Activated CD4-positive, alpha-beta T cell treated with anti-CD3 and anti-CD28 coated beads, Interleukin-2, amount 10 ng/mL, durations not matched to agents 7 days and 5 days (primary cell): ENCODE measurements at regions not wholly inside any gene's neighbourhood (a gene's known extent, or its start where the extent isn't known, plus 50 kb on each side); places are given as distances from the start of the nearest gene placed in this dataset.
"Not testable (repeated sequence)": the region's sequence is repeated elsewhere in the genome, so short reads cannot be mapped to it uniquely, and the experiment has no call there.

Experiments used
- CTCF ChIA-PET: fragments of 350-600 bp; sonication (Branson Sonifier 250); formaldehyde crosslinking; loops from one replicate; lab custom pipeline; 2021; ENCODE audit warnings: antibody characterized with exemption; lab: Charles Lee
- POLR2A ChIA-PET: fragments of 350-600 bp; sonication (Branson Sonifier 250); formaldehyde crosslinking; loops from one replicate; lab custom pipeline; 2021; ENCODE audit warnings: antibody characterized with exemption; lab: Charles Lee
- DNase-seq: peaks from one replicate; pipeline ENCODE4 v3.0.0-alpha.2; 2020
- H3K27ac Mint-ChIP-seq: one replicate; pipeline ENCODE4 v1.8.0; 2021; ENCODE audit warnings: mild to moderate bottlenecking, moderate library complexity, mixed read lengths
- H3K27me3 Mint-ChIP-seq: one replicate; pipeline ENCODE4 v1.8.0; 2021; ENCODE audit warnings: mixed read lengths
- H3K36me3 Mint-ChIP-seq: one replicate; pipeline ENCODE4 v1.8.0; 2021; ENCODE audit warnings: low read depth, mixed read lengths
- H3K4me1 Mint-ChIP-seq: one replicate; pipeline ENCODE4 v1.8.0; 2021; ENCODE audit warnings: mixed read lengths
- H3K4me3 Mint-ChIP-seq: one replicate; pipeline ENCODE4 v1.8.0; 2021; ENCODE audit warnings: mild to moderate bottlenecking, moderate library complexity, mixed read lengths
- H3K9me3 Mint-ChIP-seq: one replicate; pipeline ENCODE4 v1.8.0; 2021; ENCODE audit warnings: mixed read lengths

GRCh38 chr10:57898231-57898630 lies 369.5 kb downstream of the IPMK start:
- CTCF ChIA-PET, result no interaction called here
- H3K36me3 Mint-ChIP-seq, result no peaks in the 10 kb centered on the region
- H3K9me3 Mint-ChIP-seq, result peaks cover 5% of the 10 kb centered on the region
- H3K27me3 Mint-ChIP-seq, result no peaks in the 10 kb centered on the region
- no peaks in the 10 kb centered on the region for H3K4me1 Mint-ChIP-seq
- H3K4me3 Mint-ChIP-seq, result no peak overlapping the region
- no peak overlapping the region for H3K27ac Mint-ChIP-seq
- DNase-seq, result no peak
- POLR2A ChIA-PET, result no interaction called here

DNA sequence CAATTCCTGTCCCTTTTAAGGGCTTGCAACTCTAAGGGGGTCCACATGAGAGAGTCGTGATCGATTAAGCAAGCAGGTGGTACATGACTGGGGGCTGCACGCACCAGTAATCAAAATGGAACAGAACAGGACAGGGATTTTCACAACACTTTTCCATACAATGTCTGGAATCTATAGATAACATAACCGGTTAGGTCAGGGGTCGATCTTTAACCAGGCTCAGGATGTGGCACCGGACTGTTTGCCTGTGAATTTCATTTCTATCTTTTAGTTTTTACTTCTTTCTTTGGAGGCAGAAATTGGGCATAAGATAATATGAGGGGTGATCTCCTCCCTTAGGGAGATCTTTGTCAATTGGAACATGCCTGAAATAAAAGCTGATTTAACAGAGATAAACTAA lies 370.1 kb downstream of the IPMK start:
- no peak overlapping the region for H3K4me3 Mint-ChIP-seq
- H3K27me3 Mint-ChIP-seq, result no peaks in the 10 kb centered on the region
- H3K27ac Mint-ChIP-seq, result no peak overlapping the region
- DNase-seq, result no peak
- peaks cover 5% of the 10 kb centered on the region for H3K9me3 Mint-ChIP-seq
- CTCF ChIA-PET, result no interaction called here
- POLR2A ChIA-PET, result no interaction called here
- H3K36me3 Mint-ChIP-seq, result no peaks in the 10 kb centered on the region
- H3K4me1 Mint-ChIP-seq, result no peaks in the 10 kb centered on the region

GRCh38 chr10:57894361-57894760 lies 373.3 kb downstream of the IPMK start:
- no peaks in the 10 kb centered on the region for H3K36me3 Mint-ChIP-seq
- no peak overlapping the region for H3K27ac Mint-ChIP-seq
- H3K4me1 Mint-ChIP-seq, result no peaks in the 10 kb centered on the region
- peaks cover 5% of the 10 kb centered on the region for H3K9me3 Mint-ChIP-seq
- ChIA-PET CTCF (no interaction called here), POLR2A (no interaction called here)
- no peak for DNase-seq
- H3K27me3 Mint-ChIP-seq, result no peaks in the 10 kb centered on the region
- no peak overlapping the region for H3K4me3 Mint-ChIP-seq

GRCh38 chr10:57891201-57892006 lies 376.3 kb downstream of the IPMK start:
- CTCF ChIA-PET, result no interaction called here

GRCh38 chr10:57890691-57891090 lies 377.0 kb downstream of the IPMK start:
- DNase-seq, result no peak
- ChIA-PET CTCF (no interaction called here), POLR2A (no interaction called here)
- no peaks in the 10 kb centered on the region for H3K9me3 Mint-ChIP-seq
- H3K27ac Mint-ChIP-seq, result no peak overlapping the region
- H3K36me3 Mint-ChIP-seq, result no peaks in the 10 kb centered on the region
- H3K4me1 Mint-ChIP-seq, result no peaks in the 10 kb centered on the region
- no peak overlapping the region for H3K4me3 Mint-ChIP-seq
- H3K27me3 Mint-ChIP-seq, result no peaks in the 10 kb centered on the region

More at GRCh38 chr10:57891201-57892006, 376.3 kb downstream of the IPMK start:
- no peaks in the 10 kb centered on the region for H3K27me3 Mint-ChIP-seq
- no peak overlapping the region for H3K27ac Mint-ChIP-seq
- H3K36me3 Mint-ChIP-seq, result no peaks in the 10 kb centered on the region
- no peak for DNase-seq
- no peaks in the 10 kb centered on the region for H3K9me3 Mint-ChIP-seq
- POLR2A ChIA-PET, result no interaction called here
- H3K4me3 Mint-ChIP-seq, result no peak overlapping the region
- no peaks in the 10 kb centered on the region for H3K4me1 Mint-ChIP-seq

- H3K36me3 Mint-ChIP-seq, DNase-seq, H3K4me1 Mint-ChIP-seq, CTCF ChIA-PET, H3K27ac Mint-ChIP-seq, H3K27me3 Mint-ChIP-seq, H3K4me3 Mint-ChIP-seq, H3K9me3 Mint-ChIP-seq, POLR2A ChIA-PET: not testable (repeated sequence)
These were observed 382.1 kb downstream of the IPMK start for GRCh38 chr10:57885618-57885968.

- ChIA-PET POLR2A (no interaction called here), CTCF (no interaction called here)
- no peaks in the 10 kb centered on the region for H3K36me3 Mint-ChIP-seq
- H3K27ac Mint-ChIP-seq, result no peak overlapping the region
- no peaks in the 10 kb centered on the region for H3K4me1 Mint-ChIP-seq
- no peak overlapping the region for H3K4me3 Mint-ChIP-seq
- no peaks in the 10 kb centered on the region for H3K9me3 Mint-ChIP-seq
- no peaks in the 10 kb centered on the region for H3K27me3 Mint-ChIP-seq
- no peak for DNase-seq
These were observed 382.6 kb downstream of the IPMK start for GRCh38 chr10:57884965-57885617.

GRCh38 chr10:57884407-57884806 lies 383.3 kb downstream of the IPMK start:
- Mint-ChIP-seq H3K9me3 (no peaks in the 10 kb centered on the region), H3K4me1 (no peaks in the 10 kb centered on the region), H3K36me3 (no peaks in the 10 kb centered on the region), H3K27ac (no peak overlapping the region), H3K27me3 (no peaks in the 10 kb centered on the region), H3K4me3 (no peak overlapping the region)
- CTCF ChIA-PET, result no interaction called here
- POLR2A ChIA-PET, result no interaction called here
- no peak for DNase-seq

- no peaks in the 10 kb centered on the region for H3K27me3 Mint-ChIP-seq
- H3K9me3 Mint-ChIP-seq, result no peaks in the 10 kb centered on the region
- DNase-seq, result no peak
- POLR2A ChIA-PET, result no interaction called here
- CTCF ChIA-PET, result no interaction called here
- no peaks in the 10 kb centered on the region for H3K36me3 Mint-ChIP-seq
- H3K27ac Mint-ChIP-seq, result no peak overlapping the region
- no peak overlapping the region for H3K4me3 Mint-ChIP-seq
- H3K4me1 Mint-ChIP-seq, result no peaks in the 10 kb centered on the region
These were observed 387.1 kb downstream of the IPMK start for GRCh38 chr10:57880446-57881227.

DNA sequence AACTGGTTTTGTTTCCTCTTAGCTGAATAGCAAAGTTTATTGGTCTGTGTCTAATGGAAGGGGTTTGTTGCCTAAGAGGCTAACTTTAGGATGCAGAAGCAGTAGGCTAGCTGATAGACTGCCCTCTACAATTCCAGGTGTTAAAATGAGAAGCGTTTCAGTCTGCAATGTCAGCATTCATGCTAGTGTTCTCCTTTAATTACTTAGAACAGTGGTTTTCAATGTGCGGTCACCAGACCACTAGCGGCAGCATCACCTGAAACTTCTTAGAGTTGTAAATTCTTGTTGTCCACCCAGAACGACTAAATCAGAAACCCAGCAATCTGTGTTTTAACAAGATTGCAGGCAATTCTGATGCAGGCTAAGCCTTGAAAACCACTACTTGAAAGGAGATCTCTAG lies 392.9 kb downstream of the IPMK start:
- CTCF ChIA-PET, result no interaction called here
- no peaks in the 10 kb centered on the region for H3K27me3 Mint-ChIP-seq
- no peaks in the 10 kb centered on the region for H3K4me1 Mint-ChIP-seq
- H3K27ac Mint-ChIP-seq, result no peak overlapping the region
- no peaks in the 10 kb centered on the region for H3K36me3 Mint-ChIP-seq
- DNase-seq, result no peak
- POLR2A ChIA-PET, result no interaction called here
- no peaks in the 10 kb centered on the region for H3K9me3 Mint-ChIP-seq
- H3K4me3 Mint-ChIP-seq, result no peak overlapping the region

- H3K9me3 Mint-ChIP-seq, result no peaks in the 10 kb centered on the region
- H3K27ac Mint-ChIP-seq, result no peak overlapping the region
- ChIA-PET POLR2A (no interaction called here), CTCF (no interaction called here)
- no peak overlapping the region for H3K4me3 Mint-ChIP-seq
- no peaks in the 10 kb centered on the region for H3K27me3 Mint-ChIP-seq
- no peaks in the 10 kb centered on the region for H3K36me3 Mint-ChIP-seq
- H3K4me1 Mint-ChIP-seq, result no peaks in the 10 kb centered on the region
- no peak for DNase-seq
These were observed 400.5 kb downstream of the IPMK start for GRCh38 chr10:57867241-57867640.

DNA sequence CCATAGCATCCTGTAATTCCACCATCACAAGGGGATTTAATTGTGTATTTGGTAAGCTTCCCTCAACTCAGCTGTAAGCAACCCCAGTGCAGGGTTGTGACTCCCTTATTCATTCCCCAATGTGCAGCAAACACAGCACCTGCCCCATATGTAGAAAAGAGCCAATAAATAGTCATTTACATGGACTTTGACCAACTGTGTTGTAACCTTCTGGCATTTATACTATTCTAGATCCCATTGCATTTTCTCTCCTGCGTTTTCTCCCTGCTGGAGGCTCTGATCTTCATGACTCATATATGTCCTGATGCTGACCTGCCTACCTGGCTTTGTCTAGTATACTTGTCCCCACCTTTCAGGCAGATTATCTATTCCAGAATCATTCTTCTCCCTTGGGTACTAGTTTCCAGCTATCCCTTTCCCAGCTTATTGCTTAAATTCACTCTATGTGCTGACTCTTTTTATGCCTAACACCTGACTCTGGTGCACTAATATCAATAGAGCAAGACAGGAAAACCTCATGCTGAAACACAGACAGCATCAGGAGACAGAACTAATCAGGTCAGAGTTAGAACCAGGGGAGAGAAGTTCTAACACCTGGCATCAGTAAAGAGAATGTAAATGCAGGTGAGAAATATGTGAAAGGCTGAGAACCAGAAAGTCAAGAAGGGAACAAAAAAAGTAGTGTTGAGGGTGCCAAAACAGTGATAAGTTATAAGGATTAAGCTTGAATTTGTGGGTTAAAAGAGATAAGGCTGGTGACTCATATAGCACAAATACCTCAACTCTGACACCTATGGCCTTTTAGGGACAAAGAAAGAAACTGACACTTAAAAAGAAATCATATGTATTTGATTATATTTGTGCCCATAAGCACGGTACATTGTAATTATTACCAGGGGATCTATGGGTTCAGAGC lies 402.7 kb downstream of the IPMK start:
- Mint-ChIP-seq H3K27ac (no peak overlapping the region), H3K4me1 (no peaks in the 10 kb centered on the region), H3K36me3 (no peaks in the 10 kb centered on the region), H3K9me3 (no peaks in the 10 kb centered on the region), H3K4me3 (no peak overlapping the region), H3K27me3 (no peaks in the 10 kb centered on the region)
- CTCF ChIA-PET, result no interaction called here
- no peak for DNase-seq
- POLR2A ChIA-PET, result no interaction called here
